ENCODE measurements at regions not wholly inside any gene's neighbourhood (a gene's known extent, or its start where the extent isn't known, plus 50 kb on each side); places are given as distances from the start of the nearest gene placed in this dataset.

GRCh38 chr5:56532466-56532865, 282.9 kb upstream of the MAP3K1 start:
- TF ChIP-seq EZH2 (IDR thresholded peaks at IDR 0.05; ENCODE audit: low read length): no peak
- no peak for TF ChIP-seq CTCF (optimal IDR thresholded peaks at IDR 0.05 in 1 of 3, IDR thresholded peaks at IDR 0.05 in 1 of 3, conservative IDR thresholded peaks at IDR 0.05 in 1 of 3; ENCODE audit: extremely low read depth in 1 of 3, insufficient read depth in 2 of 3, low read length in 3 of 3)
